GM23338 (cell line): ENCODE measurements at regions not wholly inside any gene's neighbourhood (a gene's known extent, or its start where the extent isn't known, plus 50 kb on each side); places are given as distances from the start of the nearest gene placed in this dataset.

Experiments
- ATAC-seq: fragments of 200-7000 bp; cut with Tn5 transposase; 3 replicates; pipeline ENCODE4 v1.9.1; 2020
- DNase-seq: peaks from one replicate; pipeline ENCODE4 v3.0.0-alpha.2; 2015; ENCODE audit warnings: low spot score
- H2AFZ ChIP-seq: fragments of 200-600 bp; sonication (generic); 2 replicates; pipeline ENCODE4 v1.8.0; 2016; ENCODE audit warnings: antibody characterized with exemption, mild to moderate bottlenecking, moderate library complexity
- H3F3A ChIP-seq: fragments of 200-600 bp; sonication (generic); replicated peaks from 2 replicates; pipeline ENCODE4 v1.8.0; 2017; ENCODE audit warnings: antibody characterized with exemption, mixed run types, low read depth
- H3K27ac ChIP-seq: fragments of 200-600 bp; sonication (generic); 2 replicates; pipeline ENCODE4 v1.6.1; 2016; ENCODE audit warnings: low read depth
- H3K27me3 ChIP-seq: fragments of 200-600 bp; sonication (generic); 2 replicates; pipeline ENCODE4 v1.8.0; 2016; ENCODE audit warnings: mild to moderate bottlenecking, mixed run types, moderate library complexity; ENCODE audit not compliant: insufficient read depth
- H3K36me3 ChIP-seq: fragments of 200-600 bp; sonication (generic); 2 replicates; pipeline ENCODE4 v1.8.0; 2016; ENCODE audit warnings: mild to moderate bottlenecking; ENCODE audit not compliant: insufficient read depth
- H3K4me1 ChIP-seq: fragments of 200-600 bp; sonication (generic); 2 replicates; pipeline ENCODE4 v1.8.0; 2016; ENCODE audit warnings: mild to moderate bottlenecking, moderate library complexity; ENCODE audit not compliant: insufficient read depth
- H3K4me2 ChIP-seq: fragments of 200-600 bp; sonication (generic); 2 replicates; pipeline ENCODE4 v1.7.1; 2017; ENCODE audit warnings: mixed run types
- H3K4me3 ChIP-seq: fragments of 200-600 bp; sonication (generic); 2 replicates; pipeline ENCODE4 v1.6.1; 2016; ENCODE audit warnings: mixed run types
- H3K79me2 ChIP-seq: fragments of 200-600 bp; sonication (generic); replicated peaks from 2 replicates; pipeline ENCODE4 v1.8.0; 2017; ENCODE audit warnings: mild to moderate bottlenecking; ENCODE audit not compliant: insufficient read depth
- H3K9me2 ChIP-seq: fragments of 200-600 bp; sonication (generic); 2 replicates; pipeline ENCODE4 v1.8.0; 2017; ENCODE audit not compliant: insufficient read depth
- H4K20me1 ChIP-seq: fragments of 200-600 bp; sonication (generic); replicated peaks from 2 replicates; pipeline ENCODE4 v1.8.0; 2017; ENCODE audit warnings: mild to moderate bottlenecking; ENCODE audit not compliant: insufficient read depth
- H3K27ac Mint-ChIP-seq: 2 replicates; pipeline ENCODE4 v1.8.0; 2020; ENCODE audit warnings: inconsistent platforms, mild to moderate bottlenecking, moderate library complexity, mixed read lengths
- H3K27me3 Mint-ChIP-seq: 3 replicates; pipeline ENCODE4 v1.8.0; 2022; ENCODE audit warnings: low read depth, mild to moderate bottlenecking, moderate library complexity, mixed read lengths, inconsistent platforms; ENCODE audit not compliant: insufficient read depth, poor library complexity
- H3K36me3 Mint-ChIP-seq: 3 replicates; pipeline ENCODE4 v1.8.0; 2021; ENCODE audit warnings: low read depth, mild to moderate bottlenecking, inconsistent platforms, moderate library complexity, mixed read lengths
- H3K4me1 Mint-ChIP-seq: 3 replicates; pipeline ENCODE4 v1.8.0; 2020; ENCODE audit warnings: mild to moderate bottlenecking, inconsistent platforms, mixed read lengths
- H3K4me3 Mint-ChIP-seq: 3 replicates; pipeline ENCODE4 v1.8.0; 2021; ENCODE audit warnings: moderate library complexity, mild to moderate bottlenecking, inconsistent platforms, mixed read lengths
- H3K9me3 Mint-ChIP-seq: 3 replicates; pipeline ENCODE4 v1.8.0; 2020; ENCODE audit warnings: moderate library complexity, mild to moderate bottlenecking, inconsistent platforms, mixed read lengths
- CREB1 ChIP-seq: fragments of 250-450 bp; sonication (Bioruptor Pico); IDR thresholded peaks from 2 replicates; pipeline ENCODE4 v1.5.0; 2020; ENCODE audit warnings: low read depth, mild to moderate bottlenecking, moderate library complexity
- ETS1 ChIP-seq: IDR thresholded peaks from 2 replicates; pipeline ENCODE4 v1.6.1; 2016; ENCODE audit warnings: antibody characterized with exemption
- EZH2 ChIP-seq: fragments of 200-600 bp; sonication (generic); IDR thresholded peaks from one replicate; pipeline ENCODE4 v1.8.0; 2017; ENCODE audit warnings: antibody characterized with exemption, mild to moderate bottlenecking, low read depth; ENCODE audit not compliant: unreplicated experiment
- EZH2phosphoT487 ChIP-seq: fragments of 200-600 bp; sonication (generic); IDR thresholded peaks from one replicate; pipeline ENCODE4 v1.8.1; 2018; ENCODE audit warnings: antibody characterized with exemption; ENCODE audit not compliant: unreplicated experiment
- JUNB ChIP-seq: IDR thresholded peaks from one replicate; pipeline ENCODE4 v1.6.1; 2016; ENCODE audit warnings: antibody characterized with exemption; ENCODE audit not compliant: unreplicated experiment
- NANOG ChIP-seq: IDR thresholded peaks from 2 replicates; pipeline ENCODE4 v1.6.1; 2016; ENCODE audit warnings: antibody characterized with exemption, borderline replicate concordance
- POLR2AphosphoS5 ChIP-seq: IDR thresholded peaks from 2 replicates; pipeline ENCODE4 v1.6.1; 2016; ENCODE audit warnings: antibody characterized with exemption, low read depth
- REST ChIP-seq: IDR thresholded peaks from one replicate; pipeline ENCODE4 v1.6.1; 2018; ENCODE audit warnings: antibody characterized with exemption; ENCODE audit not compliant: unreplicated experiment
- STAT1 ChIP-seq: IDR thresholded peaks from one replicate; pipeline ENCODE4 v1.6.1; 2016; ENCODE audit warnings: antibody characterized with exemption; ENCODE audit not compliant: unreplicated experiment
- ZNF331 ChIP-seq: fragments of 250-450 bp; sonication (Bioruptor Pico); IDR thresholded peaks from 2 replicates; pipeline ENCODE4 v1.5.0; 2020; ENCODE audit warnings: low read depth, mild to moderate bottlenecking, moderate library complexity
- ZNF462 ChIP-seq: fragments of 250-450 bp; sonication (Bioruptor Pico); IDR thresholded peaks from 2 replicates; pipeline ENCODE4 v1.5.0; 2020; ENCODE audit warnings: mild to moderate bottlenecking, moderate library complexity

- Histone ChIP-seq H3K4me2 (no peak overlapping the region), H3K27ac (no peak overlapping the region), H3K4me1 (no peaks in the 10 kb centered on the region), H3K79me2 (no peaks in the 10 kb centered on the region), H3F3A (no peaks in the 10 kb centered on the region), H3K27me3 (no peaks in the 10 kb centered on the region), H2AFZ (no peak overlapping the region), H3K4me3 (no peak overlapping the region), H3K36me3 (no peaks in the 10 kb centered on the region; the same call in 1 of the 2 replicates), H3K9me2 (no peaks in the 10 kb centered on the region), H4K20me1 (no peaks in the 10 kb centered on the region)
- H3K4me3 Mint-ChIP-seq = no peak overlapping the region
- H3K27ac Mint-ChIP-seq = no peak overlapping the region
- peaks cover 19% of the 10 kb centered on the region for H3K4me1 Mint-ChIP-seq
- no peak for TF ChIP-seq EZH2phosphoT487
- peaks cover 1% of the 10 kb centered on the region for H3K27me3 Mint-ChIP-seq
- H3K36me3 Mint-ChIP-seq = no peaks in the 10 kb centered on the region
- ATAC-seq (no peak), DNase-seq (no peak)
- no peaks in the 10 kb centered on the region for H3K9me3 Mint-ChIP-seq
Observed at GRCh38 chr15:53437366-53437765, 322.1 kb downstream of the WDR72 start.

DNA sequence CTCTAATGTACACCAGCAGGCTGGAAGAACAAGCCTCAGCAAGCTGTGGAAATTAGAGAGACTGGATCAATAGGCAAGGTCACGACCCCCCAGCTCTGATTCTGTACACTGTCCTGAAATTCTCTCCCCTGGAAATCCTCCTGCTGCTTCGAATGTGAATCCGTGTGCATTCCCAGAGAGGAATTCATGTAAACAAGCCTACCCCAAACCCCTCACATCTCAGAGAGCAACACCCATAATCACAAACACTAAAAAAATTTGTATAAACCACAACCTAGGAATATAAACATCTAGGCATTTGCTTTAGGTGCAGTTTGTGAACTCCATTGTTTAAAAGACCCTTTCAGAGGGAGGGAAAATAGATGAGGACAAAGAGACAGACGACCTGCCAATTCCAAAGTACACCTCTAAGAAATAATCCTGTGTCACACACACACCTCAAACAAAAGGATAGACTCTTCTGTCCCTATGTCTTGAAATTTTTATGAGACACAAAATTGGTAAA is 325.2 kb downstream of the WDR72 start:
- H2AFZ ChIP-seq = no peak overlapping the region
- peaks cover 3% of the 10 kb centered on the region for H3K27me3 Mint-ChIP-seq
- no peaks in the 10 kb centered on the region for H3K4me1 ChIP-seq
- no peaks in the 10 kb centered on the region for H3K27me3 ChIP-seq
- no peaks in the 10 kb centered on the region for H3K9me2 ChIP-seq
- no peak overlapping the region for H3K4me2 ChIP-seq
- no peak overlapping the region for H3K4me3 Mint-ChIP-seq
- DNase-seq = no peak
- ATAC-seq = no peak
- H3K36me3 Mint-ChIP-seq = no peaks in the 10 kb centered on the region; the same call in 2 of the 3 replicates
- H3K9me3 Mint-ChIP-seq = no peaks in the 10 kb centered on the region; the same call in 2 of the 3 replicates
- H4K20me1 ChIP-seq = no peaks in the 10 kb centered on the region
- H3K27ac ChIP-seq = no peak overlapping the region
- H3F3A ChIP-seq = no peaks in the 10 kb centered on the region
- peaks cover 19% of the 10 kb centered on the region for H3K4me1 Mint-ChIP-seq
- H3K36me3 ChIP-seq = no peaks in the 10 kb centered on the region; the same call in 1 of the 2 replicates
- H3K79me2 ChIP-seq = no peaks in the 10 kb centered on the region
- H3K4me3 ChIP-seq = no peak overlapping the region
- H3K27ac Mint-ChIP-seq = no peak overlapping the region
- TF ChIP-seq CREB1 (CRISPR knock-in tag) (no peak), JUNB (no peak), REST (no peak), ETS1 (no peak), NANOG (no peak), POLR2AphosphoS5 (no peak), EZH2 (no peak), STAT1 (no peak), ZNF331 (CRISPR knock-in tag) (no peak), ZNF462 (CRISPR knock-in tag) (no peak), EZH2phosphoT487 (no peak)
